Loucy (cell line): ENCODE measurements at regions not wholly inside any gene's neighbourhood (a gene's known extent, or its start where the extent isn't known, plus 50 kb on each side); places are given as distances from the start of the nearest gene placed in this dataset.

Experiments
- EZH2phosphoT487 ChIP-seq: fragments of 200-600 bp; IDR thresholded peaks from 2 replicates; pipeline ENCODE4 v1.6.1; 2018; ENCODE audit warnings: antibody characterized with exemption, mild to moderate bottlenecking, moderate library complexity, borderline replicate concordance
- TF ChIP-seq, protein P1 (sequence below): fragments of 200-600 bp; sonication (generic); conservative IDR thresholded peaks from 2 replicates; pipeline ENCODE4 v1.5.1; 2014; ENCODE audit warnings: mild to moderate bottlenecking, antibody characterized with exemption, low read length

DNA sequence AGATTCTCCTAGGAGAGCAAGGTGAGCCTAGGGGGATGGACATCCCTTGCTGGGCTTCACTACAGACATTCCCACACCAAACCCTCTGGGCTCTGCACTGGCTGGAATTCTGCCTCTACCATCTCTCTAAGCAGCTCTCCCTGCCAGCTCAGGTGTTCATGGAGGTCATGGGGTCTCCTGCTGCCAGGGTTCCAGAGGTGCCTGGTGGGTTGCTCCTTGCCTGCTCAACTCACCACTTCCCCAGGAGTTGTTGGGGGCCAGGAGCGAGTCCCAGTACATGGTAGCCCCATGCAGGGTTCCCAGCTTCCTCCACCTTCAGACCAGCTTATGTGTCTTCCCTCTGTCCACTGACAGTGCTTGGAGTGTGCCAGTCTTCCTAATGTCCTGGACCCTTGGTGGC lies 167.8 kb upstream of the PAQR3 start:
- TF ChIP-seq, protein P1, sequence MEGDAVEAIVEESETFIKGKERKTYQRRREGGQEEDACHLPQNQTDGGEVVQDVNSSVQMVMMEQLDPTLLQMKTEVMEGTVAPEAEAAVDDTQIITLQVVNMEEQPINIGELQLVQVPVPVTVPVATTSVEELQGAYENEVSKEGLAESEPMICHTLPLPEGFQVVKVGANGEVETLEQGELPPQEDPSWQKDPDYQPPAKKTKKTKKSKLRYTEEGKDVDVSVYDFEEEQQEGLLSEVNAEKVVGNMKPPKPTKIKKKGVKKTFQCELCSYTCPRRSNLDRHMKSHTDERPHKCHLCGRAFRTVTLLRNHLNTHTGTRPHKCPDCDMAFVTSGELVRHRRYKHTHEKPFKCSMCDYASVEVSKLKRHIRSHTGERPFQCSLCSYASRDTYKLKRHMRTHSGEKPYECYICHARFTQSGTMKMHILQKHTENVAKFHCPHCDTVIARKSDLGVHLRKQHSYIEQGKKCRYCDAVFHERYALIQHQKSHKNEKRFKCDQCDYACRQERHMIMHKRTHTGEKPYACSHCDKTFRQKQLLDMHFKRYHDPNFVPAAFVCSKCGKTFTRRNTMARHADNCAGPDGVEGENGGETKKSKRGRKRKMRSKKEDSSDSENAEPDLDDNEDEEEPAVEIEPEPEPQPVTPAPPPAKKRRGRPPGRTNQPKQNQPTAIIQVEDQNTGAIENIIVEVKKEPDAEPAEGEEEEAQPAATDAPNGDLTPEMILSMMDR, result no peak
- TF ChIP-seq EZH2phosphoT487, result no peak
